HG03108 (cell line): ENCODE measurements at regions not wholly inside any gene's neighbourhood (a gene's known extent, or its start where the extent isn't known, plus 50 kb on each side); places are given as distances from the start of the nearest gene placed in this dataset.

Source experiments
- ATAC-seq: cut with Tn5 transposase; IDR thresholded peaks from one replicate; pipeline ENCODE4 v1.9.1; 2021; ENCODE audit warnings: moderate library complexity; ENCODE audit not compliant: unreplicated experiment

DNA sequence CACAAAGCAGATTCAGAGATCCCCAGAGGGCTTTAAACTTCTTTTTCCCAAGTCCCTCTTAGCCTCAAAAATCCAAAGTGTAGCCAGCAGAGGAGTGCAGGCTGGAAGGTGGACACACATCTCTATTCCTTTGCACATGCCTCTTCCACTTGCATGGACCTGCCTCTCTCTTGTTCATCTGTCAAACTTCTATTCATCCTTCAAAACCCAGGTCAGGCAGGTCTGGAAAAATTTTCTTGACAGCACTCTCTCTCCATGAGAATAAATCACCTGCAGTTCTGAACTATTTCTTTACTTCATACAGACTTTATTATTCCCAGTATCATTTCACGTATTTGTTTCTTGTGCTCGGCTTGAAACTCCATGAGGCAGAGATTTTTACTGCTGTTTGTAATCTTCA lies 127.5 kb downstream of the SS18 start:
- no peak for ATAC-seq

DNA sequence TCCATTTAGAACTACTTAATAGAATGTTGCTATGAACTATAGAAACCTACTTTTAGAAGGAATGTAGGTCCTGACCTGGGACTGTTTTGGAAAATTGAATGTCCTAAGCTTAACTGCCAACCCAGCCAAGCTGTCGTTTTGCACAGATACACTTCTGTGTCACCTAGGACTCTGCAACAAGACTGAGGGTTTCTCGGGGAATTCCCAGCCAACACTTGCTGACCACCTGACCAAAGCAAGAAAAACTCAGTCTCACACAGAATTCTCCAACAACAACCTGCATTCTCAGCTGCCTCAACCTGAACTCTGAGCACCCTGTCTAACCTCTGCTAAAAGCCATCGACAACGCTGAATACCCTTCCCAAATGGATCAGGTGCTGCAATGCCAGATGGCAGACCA lies 128.2 kb downstream of the SS18 start:
- ATAC-seq = no peak

GRCh38 chr18:25957017-25957416 lies 133.4 kb downstream of the SS18 start:
- ATAC-seq = no peak

DNA sequence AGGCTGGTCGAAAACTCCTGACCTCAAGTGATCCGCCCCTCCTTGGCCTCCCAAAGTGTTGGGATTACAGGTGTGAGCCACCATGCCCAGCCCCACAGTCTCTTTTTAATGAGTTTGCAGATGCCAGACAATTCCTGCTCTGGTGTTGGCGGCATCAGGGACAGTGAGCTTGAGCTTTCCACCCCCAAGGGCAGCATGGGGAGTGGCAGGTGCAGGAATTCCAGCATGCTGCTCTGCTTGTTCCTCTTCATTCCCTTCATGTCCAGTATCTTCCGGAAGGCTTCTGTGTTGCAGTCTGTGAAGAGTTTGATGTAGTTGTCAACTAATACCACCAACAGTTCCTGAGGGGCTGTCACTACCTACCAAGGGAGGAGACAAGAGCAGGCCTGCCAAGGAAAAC lies 137.3 kb downstream of the SS18 start:
- ATAC-seq = no peak

- no peak for ATAC-seq
Measured at GRCh38 chr18:25950321-25950720, 140.1 kb downstream of the SS18 start.

DNA sequence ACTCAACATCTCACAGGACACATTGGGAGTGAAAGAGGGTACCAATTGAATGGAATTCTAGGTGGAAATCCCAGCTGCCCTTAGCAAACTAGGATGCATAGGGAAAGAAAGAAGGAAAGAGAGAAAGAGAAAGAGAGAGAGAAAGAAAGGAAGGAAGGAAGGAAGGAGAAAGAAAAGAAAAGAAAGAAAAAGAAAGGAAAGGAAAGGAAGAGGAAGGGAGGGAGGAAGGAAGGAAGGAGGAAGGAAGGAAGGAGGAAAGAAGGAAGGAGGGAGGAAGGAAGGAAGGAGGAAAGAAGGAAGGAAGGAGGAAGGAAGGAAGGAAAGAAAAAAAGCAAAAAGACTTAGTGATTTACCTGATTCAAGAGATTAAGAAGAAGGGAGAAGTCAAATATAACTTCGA lies 143.9 kb downstream of the SS18 start:
- no peak for ATAC-seq

- no peak for ATAC-seq
Measured at GRCh38 chr18:25935356-25935755, 155.1 kb downstream of the SS18 start.

- ATAC-seq = no peak
Measured at GRCh38 chr18:25931126-25931525, 159.3 kb downstream of the SS18 start.

DNA sequence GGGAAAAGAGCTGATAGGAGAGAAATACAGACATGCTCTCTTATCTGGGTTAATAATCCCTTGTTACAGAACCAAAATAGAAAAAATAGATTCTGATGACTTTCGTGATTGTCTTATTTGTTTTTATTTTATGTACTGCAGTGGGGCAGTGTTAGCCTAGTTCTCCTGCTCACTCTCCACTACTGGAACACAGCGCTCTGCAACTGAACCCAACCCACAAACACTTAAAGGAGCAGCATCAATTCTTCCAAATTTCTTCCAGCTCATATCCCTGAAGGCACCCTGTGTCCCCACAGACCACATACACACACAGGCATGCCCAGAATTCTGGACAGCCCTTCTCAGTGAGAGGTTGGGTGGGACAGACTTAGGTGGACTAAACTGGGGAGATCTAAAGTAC lies 160.6 kb downstream of the SS18 start:
- ATAC-seq = no peak

- ATAC-seq = no peak
Measured at GRCh38 chr18:25927830-25928229, 162.6 kb downstream of the SS18 start.

- no peak for ATAC-seq
Measured at GRCh38 chr18:25923193-25923592, 167.2 kb downstream of the SS18 start.

GRCh38 chr18:25921677-25922421 lies 168.6 kb downstream of the SS18 start:
- ATAC-seq = no peak

- ATAC-seq = no peak
Measured at GRCh38 chr18:25915907-25916306, 174.5 kb downstream of the SS18 start.

GRCh38 chr18:25898965-25899364 lies 191.4 kb downstream of the SS18 start:
- ATAC-seq = no peak

DNA sequence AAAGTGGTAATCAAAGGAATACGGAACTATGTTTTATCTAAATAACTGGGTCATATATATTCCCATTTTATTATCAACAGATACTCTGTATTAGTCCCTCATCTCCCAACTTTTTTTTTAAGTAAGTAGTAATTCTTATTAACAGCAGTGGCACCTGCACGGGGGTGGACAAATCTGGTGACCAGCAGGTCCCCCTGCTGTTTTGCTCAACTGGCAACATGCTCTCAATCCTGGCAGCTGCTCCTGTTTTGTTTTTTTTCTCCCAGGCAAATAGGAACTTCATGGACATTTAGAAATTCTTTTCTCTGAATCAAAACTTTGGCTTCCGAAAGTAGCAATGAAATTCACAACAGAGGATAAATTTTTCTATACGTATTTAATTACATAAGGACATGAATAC lies 193.5 kb downstream of the SS18 start:
- no peak for ATAC-seq

GRCh38 chr18:25896178-25896780 lies 194.1 kb downstream of the SS18 start:
- ATAC-seq = no peak

DNA sequence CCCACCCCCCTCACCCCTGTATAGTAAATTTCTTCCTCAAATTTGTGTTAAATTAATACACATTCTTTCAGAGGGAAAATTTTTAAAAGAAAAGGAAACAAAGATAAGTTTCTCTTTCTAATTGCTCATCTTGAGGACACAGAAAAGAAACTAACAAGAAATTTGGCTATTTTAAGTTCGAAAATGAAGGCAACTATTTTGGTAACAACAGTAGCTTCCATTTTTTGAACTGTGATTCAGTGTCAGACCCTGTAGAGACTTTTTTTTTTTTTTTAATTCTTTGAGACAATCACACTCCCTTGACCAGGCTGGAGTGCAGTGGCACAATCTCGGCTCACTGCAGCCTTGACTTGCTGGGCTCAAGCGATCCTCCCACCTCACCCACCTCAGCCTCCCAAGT lies 194.9 kb downstream of the SS18 start:
- no peak for ATAC-seq

GRCh38 chr18:25886283-25886682 lies 204.1 kb downstream of the SS18 start:
- ATAC-seq = no peak

GRCh38 chr18:25883091-25883490 lies 207.3 kb downstream of the SS18 start:
- ATAC-seq = no peak

- ATAC-seq = no peak
Measured at GRCh38 chr18:25881149-25881548, 209.3 kb downstream of the SS18 start.

DNA sequence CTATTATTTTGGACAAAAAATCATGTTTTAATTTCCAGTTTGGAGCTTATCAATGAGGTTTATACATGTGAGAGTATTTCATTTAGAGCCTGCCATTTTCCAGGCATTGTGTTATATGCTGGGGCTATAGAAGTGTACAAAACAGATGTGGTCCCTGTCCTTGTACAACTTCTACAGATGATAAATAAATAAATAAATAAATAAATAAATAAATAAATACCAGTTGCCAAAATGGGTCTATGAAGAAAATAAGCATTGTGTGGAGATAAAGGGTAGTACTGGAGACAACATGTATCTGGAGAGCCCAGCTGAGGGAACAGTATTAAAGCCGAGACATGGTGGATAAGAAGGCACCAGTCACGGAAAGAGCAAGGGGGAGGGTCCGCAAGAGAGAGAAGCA lies 210.0 kb downstream of the SS18 start:
- no peak for ATAC-seq

DNA sequence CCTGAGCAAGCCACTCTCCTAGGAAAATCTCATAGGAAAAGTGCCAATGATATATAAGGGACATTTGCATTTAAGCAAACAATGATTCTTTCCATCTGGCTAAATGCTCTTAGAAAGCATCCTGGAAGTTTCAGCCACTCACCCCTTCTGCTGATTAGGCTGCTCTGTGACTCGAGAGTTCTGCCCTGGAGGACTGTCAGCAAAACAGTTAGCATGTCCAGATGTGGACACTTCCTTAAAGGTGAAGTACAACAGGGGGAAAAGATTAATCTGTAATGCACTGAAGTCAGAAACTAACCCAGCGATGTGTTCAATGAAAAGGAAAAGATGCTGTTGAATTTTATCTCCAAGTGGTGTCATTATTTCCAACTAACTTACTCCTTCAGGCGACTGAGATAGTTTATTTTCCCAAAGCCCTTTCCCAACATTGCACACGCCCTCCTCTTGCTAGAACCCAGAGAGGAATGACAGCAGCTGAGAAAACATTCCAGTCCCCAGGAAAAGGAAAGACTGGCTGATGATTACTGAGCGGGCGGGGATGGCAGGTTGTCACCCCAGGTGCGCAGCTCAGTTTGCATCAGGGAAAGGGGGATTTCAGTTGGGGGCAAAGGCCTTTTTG lies 214.0 kb downstream of the SS18 start:
- no peak for ATAC-seq
